ENCODE measurements at regions not wholly inside any gene's neighbourhood (a gene's known extent, or its start where the extent isn't known, plus 50 kb on each side); places are given as distances from the start of the nearest gene placed in this dataset.
A peak's percentile ranks its signal among the peaks of the same experiment; 100 is the strongest.
"Not testable (repeated sequence)": the region's sequence is repeated elsewhere in the genome, so short reads cannot be mapped to it uniquely, and the experiment has no call there.

DNA sequence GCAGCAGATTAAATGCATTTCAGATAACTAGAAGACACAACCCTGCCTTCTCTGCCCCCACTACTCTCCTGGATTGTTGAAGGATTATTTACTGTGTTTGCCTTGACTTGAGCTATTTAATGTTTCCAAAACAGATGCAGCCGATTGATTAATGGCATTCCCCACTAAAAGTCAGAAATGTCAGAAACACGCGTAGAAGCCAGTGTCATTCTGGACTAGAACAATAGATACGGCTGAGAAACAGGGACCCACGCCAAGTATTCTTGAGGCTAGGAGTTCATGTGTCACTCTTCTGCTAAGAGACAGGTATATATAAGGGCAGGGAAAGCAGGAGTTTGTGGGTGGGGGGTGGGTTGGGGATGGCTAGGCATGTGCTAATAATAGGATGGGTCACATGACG is 366.7 kb upstream of the PROX1 start:
- Histone ChIP-seq H3K79me2 (ENCODE audit: insufficient read depth) (no peaks in the 10 kb centered on the region), H3K9me2 (ENCODE audit: insufficient read depth) (no peaks in the 10 kb centered on the region), H3K9ac (no peak overlapping the region), H3K27me3 (replicated peaks; ENCODE audit: insufficient read depth) (no peaks in the 10 kb centered on the region), H3K4me3 (no peak overlapping the region), H3F3A (ENCODE audit: insufficient read depth) (no peaks in the 10 kb centered on the region), H4K20me1 (ENCODE audit: insufficient read depth) (no peaks in the 10 kb centered on the region), H3K9me3 (ENCODE audit: low read depth) (no peaks in the 10 kb centered on the region), H3K4me2 (ENCODE audit: unreplicated experiment) (no peak overlapping the region), H3K27ac (no peak overlapping the region), H3K4me1 (ENCODE audit: insufficient read depth) (no peaks in the 10 kb centered on the region), H2AFZ (no peak overlapping the region), H3K36me3 (ENCODE audit: low read depth) (no peaks in the 10 kb centered on the region)
- DNase-seq, result no peak
- 36 to 39% methylated on average over 6 of the region's 6 CpGs for WGBS, 2 experiments (ENCODE audit: low coverage in 1 of 2, low lambda C conversion rate in 2 of 2, missing lambda C conversion rate in 2 of 2)
- TF ChIP-seq EZH2 (IDR thresholded peaks at IDR 0.05; ENCODE audit: insufficient read depth, poor library complexity, severe bottlenecking) (no peak), EZH2phosphoT487 (IDR thresholded peaks at IDR 0.05; ENCODE audit: insufficient read depth, low read depth) (no peak)
- in situ Hi-C loops (cut with MboI), result no loop called here

DNA sequence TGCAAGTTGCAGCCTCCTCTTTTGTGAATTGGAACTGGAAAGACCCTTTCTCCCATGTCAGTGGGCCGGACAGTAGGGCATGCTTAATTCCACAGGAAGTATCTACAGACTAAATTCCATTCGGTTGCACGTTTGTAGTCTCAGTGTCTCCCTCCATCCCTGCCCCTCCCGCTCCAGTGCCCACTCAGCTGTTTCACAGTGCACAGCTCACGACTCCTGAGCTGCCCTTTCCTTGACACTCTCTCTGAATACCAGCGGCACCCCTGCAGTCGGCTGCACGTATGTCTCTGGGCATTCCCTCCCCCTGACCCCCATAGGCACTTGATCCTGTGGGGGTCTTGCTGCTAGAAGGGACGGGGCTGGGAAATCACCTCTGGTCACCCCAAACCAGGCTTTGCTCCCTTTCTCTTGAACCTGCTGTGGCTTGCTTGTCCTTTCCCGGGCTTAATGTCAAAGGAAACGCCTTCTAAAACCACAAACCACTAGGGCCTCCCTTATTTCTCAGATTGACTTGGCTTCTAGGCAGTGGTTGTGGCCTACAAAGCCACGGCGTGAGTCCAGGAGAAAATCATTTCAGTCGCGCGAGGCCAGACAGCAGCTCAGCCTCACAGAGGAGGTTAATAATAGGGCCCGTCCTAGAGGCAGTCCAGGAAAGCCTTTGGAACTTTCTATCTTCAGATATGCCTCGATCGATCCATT is 365.3 kb upstream of the PROX1 start:
- TF ChIP-seq EZH2phosphoT487 (IDR thresholded peaks at IDR 0.05; ENCODE audit: insufficient read depth, low read depth) (no peak), EZH2 (IDR thresholded peaks at IDR 0.05; ENCODE audit: insufficient read depth, poor library complexity, severe bottlenecking) (no peak)
- Histone ChIP-seq H3K4me3 (no peak overlapping the region), H3K36me3 (ENCODE audit: low read depth) (no peaks in the 10 kb centered on the region), H3K4me1 (ENCODE audit: insufficient read depth) (no peaks in the 10 kb centered on the region), H4K20me1 (ENCODE audit: insufficient read depth) (no peaks in the 10 kb centered on the region), H3K27ac (no peak overlapping the region), H3K9me3 (ENCODE audit: low read depth) (no peaks in the 10 kb centered on the region), H2AFZ (no peak overlapping the region), H3K9me2 (ENCODE audit: insufficient read depth) (no peaks in the 10 kb centered on the region), H3K27me3 (replicated peaks; ENCODE audit: insufficient read depth) (no peaks in the 10 kb centered on the region), H3F3A (ENCODE audit: insufficient read depth) (no peaks in the 10 kb centered on the region), H3K9ac (no peak overlapping the region), H3K4me2 (ENCODE audit: unreplicated experiment) (no peak overlapping the region), H3K79me2 (ENCODE audit: insufficient read depth) (no peaks in the 10 kb centered on the region)
- WGBS, 2 experiments (ENCODE audit: low coverage in 1 of 2, low lambda C conversion rate in 2 of 2, missing lambda C conversion rate in 2 of 2), result 7 to 12% methylated on average over 19 of the region's 19 CpGs
- peak; percentile 1 for DNase-seq
- in situ Hi-C loops (cut with MboI), result no loop called here

DNA sequence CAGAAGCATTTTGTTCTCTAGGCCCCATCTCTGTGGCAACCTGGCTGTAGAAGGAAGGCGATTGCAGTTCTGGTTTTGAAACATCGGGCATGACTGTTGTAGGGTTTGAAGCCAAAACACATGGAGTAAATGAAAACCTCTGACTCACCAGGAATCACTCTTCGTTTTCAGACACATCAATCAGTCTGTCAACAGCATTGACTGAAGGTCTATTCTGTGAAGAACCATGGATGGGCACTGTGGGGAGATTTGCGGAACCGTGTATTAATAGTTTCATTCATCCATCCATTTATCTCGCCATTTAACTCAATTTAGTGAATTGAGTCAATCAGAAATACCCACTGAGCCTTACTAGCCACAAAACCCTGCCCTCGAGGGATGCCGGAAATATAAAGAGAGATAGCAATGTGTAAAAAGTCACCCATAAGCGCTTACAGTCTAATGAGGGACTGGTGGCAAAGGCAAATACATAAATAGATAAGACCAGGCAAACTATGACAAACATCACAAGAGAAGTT is 364.6 kb upstream of the PROX1 start:
- WGBS, 2 experiments (ENCODE audit: low coverage in 1 of 2, low lambda C conversion rate in 2 of 2, missing lambda C conversion rate in 2 of 2), result 15 to 19% methylated on average over 9 of the region's 9 CpGs
- no peak overlapping the region for H2AFZ ChIP-seq
- no peaks in the 10 kb centered on the region for H3F3A ChIP-seq (ENCODE audit: insufficient read depth)
- in situ Hi-C loops (cut with MboI), result no loop called here
- H3K79me2 ChIP-seq (ENCODE audit: insufficient read depth), result no peaks in the 10 kb centered on the region
- no peak overlapping the region for H3K9ac ChIP-seq
- H3K4me3 ChIP-seq, result no peak overlapping the region
- no peaks in the 10 kb centered on the region for H3K9me3 ChIP-seq (ENCODE audit: low read depth)
- no peak for TF ChIP-seq EZH2 (IDR thresholded peaks at IDR 0.05; ENCODE audit: insufficient read depth, poor library complexity, severe bottlenecking)
- no peak for TF ChIP-seq EZH2phosphoT487 (IDR thresholded peaks at IDR 0.05; ENCODE audit: insufficient read depth, low read depth)
- DNase-seq, result peak; percentile 5
- no peak overlapping the region for H3K4me2 ChIP-seq (ENCODE audit: unreplicated experiment)
- no peaks in the 10 kb centered on the region for H3K36me3 ChIP-seq (ENCODE audit: low read depth)
- H3K9me2 ChIP-seq (ENCODE audit: insufficient read depth), result no peaks in the 10 kb centered on the region
- H3K4me1 ChIP-seq (ENCODE audit: insufficient read depth), result no peaks in the 10 kb centered on the region
- no peaks in the 10 kb centered on the region for H3K27me3 ChIP-seq (replicated peaks; ENCODE audit: insufficient read depth)
- H3K27ac ChIP-seq, result no peak overlapping the region
- H4K20me1 ChIP-seq (ENCODE audit: insufficient read depth), result no peaks in the 10 kb centered on the region

DNA sequence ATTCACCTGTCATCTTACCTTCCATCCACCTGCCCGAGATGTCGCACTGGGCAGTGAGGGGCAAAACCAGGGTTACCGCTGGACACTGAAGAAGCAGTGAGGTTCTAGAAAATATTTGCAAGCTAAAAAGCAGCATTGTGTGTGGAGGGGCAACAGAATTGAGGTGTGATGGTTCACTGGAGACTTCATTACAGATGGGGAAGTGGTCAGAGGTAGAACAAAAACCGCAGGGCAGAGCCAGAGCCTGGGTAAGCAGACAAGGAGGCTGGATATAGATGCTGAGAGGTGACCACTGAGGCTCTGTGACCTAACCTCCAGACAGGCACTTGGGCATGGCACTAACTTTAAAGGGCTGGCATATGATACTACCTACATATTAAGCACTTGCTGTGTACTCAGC is 363.9 kb upstream of the PROX1 start:
- DNase-seq, result no peak
- in situ Hi-C loops (cut with MboI), result no loop called here
- no peaks in the 10 kb centered on the region for H3K9me3 ChIP-seq (ENCODE audit: low read depth)
- TF ChIP-seq EZH2phosphoT487 (IDR thresholded peaks at IDR 0.05; ENCODE audit: insufficient read depth, low read depth) (no peak), EZH2 (IDR thresholded peaks at IDR 0.05; ENCODE audit: insufficient read depth, poor library complexity, severe bottlenecking) (no peak)
- H3K27me3 ChIP-seq (replicated peaks; ENCODE audit: insufficient read depth), result no peaks in the 10 kb centered on the region
- WGBS, 2 experiments (ENCODE audit: low coverage in 1 of 2, low lambda C conversion rate in 2 of 2, missing lambda C conversion rate in 2 of 2), result 63% methylated on average over 4 of the region's 4 CpGs
- no peak overlapping the region for H3K4me3 ChIP-seq
- no peak overlapping the region for H2AFZ ChIP-seq
- no peaks in the 10 kb centered on the region for H3F3A ChIP-seq (ENCODE audit: insufficient read depth)
- no peak overlapping the region for H3K9ac ChIP-seq
- H3K36me3 ChIP-seq (ENCODE audit: low read depth), result no peaks in the 10 kb centered on the region
- no peaks in the 10 kb centered on the region for H3K4me1 ChIP-seq (ENCODE audit: insufficient read depth)
- no peak overlapping the region for H3K27ac ChIP-seq
- no peaks in the 10 kb centered on the region for H4K20me1 ChIP-seq (ENCODE audit: insufficient read depth)
- no peak overlapping the region for H3K4me2 ChIP-seq (ENCODE audit: unreplicated experiment)
- no peaks in the 10 kb centered on the region for H3K9me2 ChIP-seq (ENCODE audit: insufficient read depth)
- no peaks in the 10 kb centered on the region for H3K79me2 ChIP-seq (ENCODE audit: insufficient read depth)

DNA sequence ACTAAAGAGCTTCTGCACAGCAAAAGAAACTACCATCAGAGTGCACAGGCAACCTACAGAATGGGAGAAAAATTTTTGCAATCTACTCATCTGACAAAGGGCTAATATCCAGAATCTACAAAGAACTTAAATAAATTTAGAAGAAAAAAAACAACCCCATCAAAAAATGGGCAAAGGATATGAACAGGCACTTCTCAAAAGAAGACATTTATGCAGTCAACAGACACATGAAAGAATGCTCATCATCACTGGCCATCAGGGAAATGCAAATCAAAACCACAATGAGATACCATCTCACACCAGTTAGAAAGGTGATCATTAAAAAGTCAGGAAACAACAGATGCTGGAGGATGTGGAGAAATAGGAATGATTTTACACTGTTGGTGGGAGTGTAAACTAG is 351.0 kb upstream of the PROX1 start:
- H2AFZ ChIP-seq; H4K20me1 ChIP-seq (ENCODE audit: insufficient read depth); DNase-seq; H3K27me3 ChIP-seq (replicated peaks; ENCODE audit: insufficient read depth); H3K4me3 ChIP-seq; H3K79me2 ChIP-seq (ENCODE audit: insufficient read depth); in situ Hi-C loops (cut with MboI); H3K9ac ChIP-seq; H3K9me3 ChIP-seq (ENCODE audit: low read depth); H3K4me1 ChIP-seq (ENCODE audit: insufficient read depth); H3F3A ChIP-seq (ENCODE audit: insufficient read depth); H3K27ac ChIP-seq; H3K4me2 ChIP-seq (ENCODE audit: unreplicated experiment); H3K36me3 ChIP-seq (ENCODE audit: low read depth); H3K9me2 ChIP-seq (ENCODE audit: insufficient read depth): not testable (repeated sequence)

Data from GM23248 (cell line).